ENCODE measurements at regions not wholly inside any gene's neighbourhood (a gene's known extent, or its start where the extent isn't known, plus 50 kb on each side); places are given as distances from the start of the nearest gene placed in this dataset.
"Not testable (repeated sequence)": the region's sequence is repeated elsewhere in the genome, so short reads cannot be mapped to it uniquely, and the experiment has no call there.

- intact Hi-C loops (cut with DNase I; ENCODE audit: low total_unique reads) (no loop called here), in situ Hi-C loops (cut with MboI; ENCODE audit: low sequenced_read_pairs in 4 of 4) (no loop called here)
- H3K27ac ChIP-seq: no peak overlapping the region
- no peak for DNase-seq
- no peaks in the 10 kb centered on the region for H3K9me3 ChIP-seq
- no peaks in the 10 kb centered on the region for H3K36me3 ChIP-seq
- no peaks in the 10 kb centered on the region for H3K27me3 ChIP-seq
- no peak for ATAC-seq
- no peaks in the 10 kb centered on the region for H3K4me1 ChIP-seq
- no peak overlapping the region for H3K4me3 ChIP-seq
- TF ChIP-seq POLR2A (IDR thresholded peaks at IDR 0.05) (no peak), CTCF (IDR thresholded peaks at IDR 0.05 in 4 of 5, conservative IDR thresholded peaks at IDR 0.05 in 1 of 5) (no peak)
These were observed 156.1 kb downstream of the LIPI start for GRCh38 chr21:14054682-14055081.

- Histone ChIP-seq H3K4me3 (no peak overlapping the region), H3K27me3 (no peaks in the 10 kb centered on the region), H3K36me3 (no peaks in the 10 kb centered on the region), H3K9me3 (no peaks in the 10 kb centered on the region), H3K4me1 (no peaks in the 10 kb centered on the region), H3K27ac (no peak overlapping the region)
- no peak for ATAC-seq
- in situ Hi-C loops (cut with MboI; ENCODE audit: low sequenced_read_pairs in 4 of 4) (no loop called here), intact Hi-C loops (cut with DNase I; ENCODE audit: low total_unique reads) (no loop called here)
- DNase-seq: no peak
- TF ChIP-seq POLR2A (IDR thresholded peaks at IDR 0.05): no peak
- no peak for TF ChIP-seq CTCF (IDR thresholded peaks at IDR 0.05 in 4 of 5, conservative IDR thresholded peaks at IDR 0.05 in 1 of 5)
These were observed 160.6 kb downstream of the LIPI start for GRCh38 chr21:14050121-14050520.

- DNase-seq (no peak), ATAC-seq (no peak)
- H3K36me3 ChIP-seq: no peaks in the 10 kb centered on the region
- in situ Hi-C loops (cut with MboI; ENCODE audit: low sequenced_read_pairs in 4 of 4): no loop called here
- TF ChIP-seq CTCF (IDR thresholded peaks at IDR 0.05 in 4 of 5, conservative IDR thresholded peaks at IDR 0.05 in 1 of 5): no peak
- TF ChIP-seq POLR2A (IDR thresholded peaks at IDR 0.05): no peak
- no peaks in the 10 kb centered on the region for H3K4me1 ChIP-seq
- H3K4me3 ChIP-seq: no peak overlapping the region
- H3K27ac ChIP-seq: no peak overlapping the region
- no peaks in the 10 kb centered on the region for H3K27me3 ChIP-seq
- intact Hi-C loops (cut with DNase I; ENCODE audit: low total_unique reads): no loop called here
- no peaks in the 10 kb centered on the region for H3K9me3 ChIP-seq
These were observed 164.4 kb downstream of the LIPI start for GRCh38 chr21:14046401-14046800.

- no peak for DNase-seq
- no peaks in the 10 kb centered on the region for H3K36me3 ChIP-seq
- no peaks in the 10 kb centered on the region for H3K27me3 ChIP-seq
- intact Hi-C loops (cut with DNase I; ENCODE audit: low total_unique reads): no loop called here
- no peak overlapping the region for H3K27ac ChIP-seq
- H3K9me3 ChIP-seq: no peaks in the 10 kb centered on the region
- no peak overlapping the region for H3K4me3 ChIP-seq
- TF ChIP-seq POLR2A (IDR thresholded peaks at IDR 0.05) (no peak), CTCF (IDR thresholded peaks at IDR 0.05 in 4 of 5, conservative IDR thresholded peaks at IDR 0.05 in 1 of 5) (no peak)
- no peaks in the 10 kb centered on the region for H3K4me1 ChIP-seq
- in situ Hi-C loops (cut with MboI; ENCODE audit: low sequenced_read_pairs in 4 of 4): no loop called here
- ATAC-seq: no peak
These were observed 170.4 kb downstream of the LIPI start for GRCh38 chr21:14040386-14040785.

- H3K36me3 ChIP-seq; intact Hi-C loops (cut with DNase I; ENCODE audit: low total_unique reads); H3K27me3 ChIP-seq; H3K27ac ChIP-seq; in situ Hi-C loops (cut with MboI; ENCODE audit: low sequenced_read_pairs in 4 of 4); H3K4me3 ChIP-seq; DNase-seq; H3K9me3 ChIP-seq; ATAC-seq; H3K4me1 ChIP-seq: not testable (repeated sequence)
These were observed 182.1 kb downstream of the LIPI start for GRCh38 chr21:14028619-14029018.

GRCh38 chr21:14027235-14027869 is 183.4 kb downstream of the LIPI start:
- H3K4me1 ChIP-seq; H3K36me3 ChIP-seq; H3K9me3 ChIP-seq; H3K27ac ChIP-seq; intact Hi-C loops (cut with DNase I; ENCODE audit: low total_unique reads); H3K27me3 ChIP-seq; in situ Hi-C loops (cut with MboI; ENCODE audit: low sequenced_read_pairs in 4 of 4): not testable (repeated sequence)
- DNase-seq (peak; percentile 61 to 79), ATAC-seq (peak; percentile 90 to 94)
- H3K4me3 ChIP-seq: peak overlapping the region; percentile 49 to 57 (median 54)

- DNase-seq; intact Hi-C loops (cut with DNase I; ENCODE audit: low total_unique reads); H3K27ac ChIP-seq; H3K36me3 ChIP-seq; H3K4me3 ChIP-seq; ATAC-seq; H3K27me3 ChIP-seq; H3K9me3 ChIP-seq; H3K4me1 ChIP-seq; in situ Hi-C loops (cut with MboI; ENCODE audit: low sequenced_read_pairs in 4 of 4): not testable (repeated sequence)
These were observed 190.6 kb downstream of the LIPI start for GRCh38 chr21:14020108-14020507.

GRCh38 chr21:14015841-14016240 is 194.9 kb downstream of the LIPI start:
- H3K9me3 ChIP-seq; H3K4me3 ChIP-seq; H3K36me3 ChIP-seq; ATAC-seq; H3K27ac ChIP-seq; intact Hi-C loops (cut with DNase I; ENCODE audit: low total_unique reads); H3K4me1 ChIP-seq; DNase-seq; H3K27me3 ChIP-seq; in situ Hi-C loops (cut with MboI; ENCODE audit: low sequenced_read_pairs in 4 of 4): not testable (repeated sequence)

Data from gastrocnemius medialis (tissue), 4 donors.